IMR-90 (cell line): ENCODE measurements at regions not wholly inside any gene's neighbourhood (a gene's known extent, or its start where the extent isn't known, plus 50 kb on each side); places are given as distances from the start of the nearest gene placed in this dataset.

Experiments
- BHLHE40 ChIP-seq: fragments of 150-350 bp; IDR thresholded peaks from 2 replicates; pipeline ENCODE4 v1.6.1; 2016; ENCODE audit warnings: mild to moderate bottlenecking, low read depth, low read length
- CEBPB ChIP-seq: IDR thresholded peaks from 2 replicates; pipeline ENCODE4 v1.6.1; 2012; ENCODE audit warnings: low read depth, low read length, improper control_type of control experiment
- CTCF ChIP-seq: conservative IDR thresholded peaks from 2 replicates; pipeline ENCODE4 v1.5.1; 2012; ENCODE audit warnings: mild to moderate bottlenecking, low read depth, low read length, improper control_type of control experiment
- FOS ChIP-seq: fragments of 150-350 bp; IDR thresholded peaks from 2 replicates; pipeline ENCODE4 v1.6.1; 2016; ENCODE audit warnings: low read depth, low read length
- MAFK ChIP-seq: IDR thresholded peaks from 2 replicates; pipeline ENCODE4 v1.6.1; 2012; ENCODE audit warnings: low read depth, low read length, improper control_type of control experiment
- MAZ ChIP-seq: IDR thresholded peaks from 2 replicates; pipeline ENCODE4 v1.6.1; 2012; ENCODE audit warnings: low read depth, mild to moderate bottlenecking, low read length, improper control_type of control experiment, moderate library complexity, borderline replicate concordance
- MXI1 ChIP-seq: IDR thresholded peaks from 2 replicates; pipeline ENCODE4 v1.6.1; 2012; ENCODE audit warnings: low read depth, mild to moderate bottlenecking, low read length, moderate library complexity, borderline replicate concordance
- POLR2A ChIP-seq: IDR thresholded peaks from 2 replicates; pipeline ENCODE4 v1.6.1; 2012; ENCODE audit warnings: mild to moderate bottlenecking, low read depth, low read length
- RAD21 ChIP-seq: IDR thresholded peaks from 2 replicates; pipeline ENCODE4 v1.6.1; 2012; ENCODE audit warnings: low read length, improper control_type of control experiment
- SMC3 ChIP-seq: fragments of 150-350 bp; IDR thresholded peaks from 2 replicates; pipeline ENCODE4 v1.6.1; 2016; ENCODE audit warnings: low read depth, mild to moderate bottlenecking, antibody characterized with exemption, low read length, moderate library complexity
- USF2 ChIP-seq: fragments of 150-350 bp; IDR thresholded peaks from 2 replicates; pipeline ENCODE4 v1.6.1; 2017; ENCODE audit warnings: mild to moderate bottlenecking, antibody characterized with exemption, low read length, low read depth

- TF ChIP-seq MXI1: no peak
- no peak for TF ChIP-seq CTCF
- TF ChIP-seq SMC3: no peak
- TF ChIP-seq RAD21: no peak
- no peak for TF ChIP-seq FOS
- no peak for TF ChIP-seq POLR2A
- TF ChIP-seq MAFK: no peak
- TF ChIP-seq USF2: no peak
- TF ChIP-seq BHLHE40: no peak
- no peak for TF ChIP-seq MAZ
- no peak for TF ChIP-seq CEBPB
Observed at GRCh38 chr12:34275129-34275528, 252.8 kb downstream of the ALG10 start.
